ENCODE measurements at regions not wholly inside any gene's neighbourhood (a gene's known extent, or its start where the extent isn't known, plus 50 kb on each side); places are given as distances from the start of the nearest gene placed in this dataset.

DNA sequence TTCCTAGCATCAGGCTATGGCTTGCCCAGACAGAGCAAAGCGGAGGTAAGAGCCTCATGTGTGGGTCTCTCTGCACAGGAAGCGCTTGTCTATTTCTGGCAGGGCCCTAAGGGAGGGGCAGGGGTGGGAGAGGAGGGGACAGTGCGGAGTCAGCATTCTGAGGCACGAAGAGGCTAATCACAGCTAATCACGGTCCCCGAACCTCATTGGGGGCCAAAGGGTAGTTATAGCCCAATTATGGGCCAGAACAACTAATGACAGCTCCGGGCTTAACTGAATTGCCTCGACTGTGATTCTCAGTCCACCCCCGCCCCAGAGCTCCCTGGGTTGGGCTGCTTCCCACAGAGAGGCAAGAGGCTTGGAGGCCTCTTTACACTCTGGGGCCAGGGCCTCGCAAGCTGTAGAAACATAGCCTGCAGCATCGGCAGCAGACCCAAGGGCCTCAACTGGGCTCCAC, 72.7 kb upstream of the PRDM11 start:
- no peaks in the 10 kb centered on the region for H3F3A ChIP-seq (replicated peaks; ENCODE audit: insufficient read depth)
- CTCF ChIA-PET, result interaction anchor here (0.8 to 3.0 kb wide), 3 partner anchors 30 to 137 kb away, joined by 3 to 15 read pairs (median 6); no protein-coding TSS in a partner anchor
- H3K27ac ChIP-seq (ENCODE audit: low read depth in 2 of 2, low read length in 1 of 2), result no peak overlapping the region
- peaks cover 0 to 7% of the 10 kb centered on the region in 2 experiments; a peak in 2 of 4 replicates for H3K4me1 ChIP-seq (ENCODE audit: control insufficient read depth in 1 of 2, insufficient read depth in 2 of 2, low read depth in 1 of 2, low read length in 1 of 2)
- no peaks in the 10 kb centered on the region for H3K36me3 ChIP-seq (replicated peaks in 1 of 2; ENCODE audit: control insufficient read depth in 1 of 2, insufficient read depth in 2 of 2, low read length in 1 of 2)
- POLR2A ChIA-PET, result no interaction called here
- H3K27me3 ChIP-seq (ENCODE audit: insufficient read depth), result peaks cover 15% of the 10 kb centered on the region; the same call in 1 of the 2 replicates
- DNase-seq, result no peak
- no peaks in the 10 kb centered on the region for H3K9me3 ChIP-seq
- no peak overlapping the region for H3K4me3 ChIP-seq (ENCODE audit: low read depth in 2 of 2, low read length in 1 of 2)
- TF ChIP-seq, protein P1, sequence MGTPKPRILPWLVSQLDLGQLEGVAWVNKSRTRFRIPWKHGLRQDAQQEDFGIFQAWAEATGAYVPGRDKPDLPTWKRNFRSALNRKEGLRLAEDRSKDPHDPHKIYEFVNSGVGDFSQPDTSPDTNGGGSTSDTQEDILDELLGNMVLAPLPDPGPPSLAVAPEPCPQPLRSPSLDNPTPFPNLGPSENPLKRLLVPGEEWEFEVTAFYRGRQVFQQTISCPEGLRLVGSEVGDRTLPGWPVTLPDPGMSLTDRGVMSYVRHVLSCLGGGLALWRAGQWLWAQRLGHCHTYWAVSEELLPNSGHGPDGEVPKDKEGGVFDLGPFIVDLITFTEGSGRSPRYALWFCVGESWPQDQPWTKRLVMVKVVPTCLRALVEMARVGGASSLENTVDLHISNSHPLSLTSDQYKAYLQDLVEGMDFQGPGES (IDR thresholded peaks at IDR 0.05; ENCODE audit: low read depth, low read length), result no peak
- TF ChIP-seq YY1 (IDR thresholded peaks at IDR 0.05; ENCODE audit: low read depth) (no peak), MXI1 (IDR thresholded peaks at IDR 0.05; ENCODE audit: low read depth, low read length) (no peak), JUND (IDR thresholded peaks at IDR 0.05) (no peak), RAD21 (IDR thresholded peaks at IDR 0.05; ENCODE audit: low read length) (no peak), ELF1 (IDR thresholded peaks at IDR 0.05) (no peak), MEF2A (IDR thresholded peaks at IDR 0.05; ENCODE audit: borderline replicate concordance, low read depth) (no peak), GATA2 (CRISPR knock-in tag; IDR thresholded peaks at IDR 0.05) (no peak), TEAD4 (IDR thresholded peaks at IDR 0.05; ENCODE audit: borderline replicate concordance, insufficient read depth) (no peak)
- H3K9ac ChIP-seq, result no peak overlapping the region
- 77% methylated on average over 6 of the region's 11 CpGs for WGBS (ENCODE audit: low lambda C conversion rate)
- H4K20me1 ChIP-seq (ENCODE audit: insufficient read depth), result no peaks in the 10 kb centered on the region
- no peak overlapping the region for H3K4me2 ChIP-seq
- H3K9me2 ChIP-seq, result no peaks in the 10 kb centered on the region
- H3K79me2 ChIP-seq (ENCODE audit: insufficient read depth), result no peaks in the 10 kb centered on the region
- H2AFZ ChIP-seq (ENCODE audit: low read depth), result no peak overlapping the region

DNA sequence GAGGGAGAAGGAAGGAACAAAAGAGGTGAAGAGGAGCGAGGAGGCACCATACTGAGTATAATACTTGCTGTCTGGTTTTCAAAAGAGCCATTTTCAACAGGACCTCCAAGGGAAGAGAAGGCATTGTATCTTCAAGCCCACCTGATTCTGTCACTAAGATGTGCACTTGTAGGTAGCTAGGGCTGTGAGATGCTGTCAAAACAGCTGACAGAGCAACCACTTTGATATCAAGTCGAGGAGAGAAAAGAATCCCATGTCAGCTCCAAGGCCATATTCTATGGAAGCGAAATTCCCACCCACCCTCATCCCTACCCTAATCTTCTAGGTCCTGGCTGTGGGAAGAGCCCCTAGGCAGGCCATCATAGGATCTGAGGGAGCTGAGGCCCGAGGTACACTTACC, 70.9 kb upstream of the PRDM11 start:
- POLR2A ChIA-PET, result no interaction called here
- peaks cover 15% of the 10 kb centered on the region; the same call in 1 of the 2 replicates for H3K27me3 ChIP-seq (ENCODE audit: insufficient read depth)
- no peak overlapping the region for H3K27ac ChIP-seq (ENCODE audit: low read depth in 2 of 2, low read length in 1 of 2)
- H3K79me2 ChIP-seq (ENCODE audit: insufficient read depth), result no peaks in the 10 kb centered on the region
- no peaks in the 10 kb centered on the region for H3K36me3 ChIP-seq (replicated peaks in 1 of 2; ENCODE audit: control insufficient read depth in 1 of 2, insufficient read depth in 2 of 2, low read length in 1 of 2)
- H3K4me3 ChIP-seq (ENCODE audit: low read depth in 2 of 2, low read length in 1 of 2), result no peak overlapping the region
- no peaks in the 10 kb centered on the region for H4K20me1 ChIP-seq (ENCODE audit: insufficient read depth)
- no peak overlapping the region for H3K4me2 ChIP-seq
- CTCF ChIA-PET, result interaction anchor here (0.9 to 3.0 kb wide), 3 partner anchors 9 to 139 kb away, joined by 4 to 15 read pairs (median 4); no protein-coding TSS in a partner anchor
- H3K9me2 ChIP-seq, result no peaks in the 10 kb centered on the region
- WGBS (ENCODE audit: low lambda C conversion rate), result 30% methylated on average over 4 of the region's 4 CpGs
- no peak for TF ChIP-seq NFIC (IDR thresholded peaks at IDR 0.05; ENCODE audit: borderline replicate concordance)
- TF ChIP-seq, protein P2, sequence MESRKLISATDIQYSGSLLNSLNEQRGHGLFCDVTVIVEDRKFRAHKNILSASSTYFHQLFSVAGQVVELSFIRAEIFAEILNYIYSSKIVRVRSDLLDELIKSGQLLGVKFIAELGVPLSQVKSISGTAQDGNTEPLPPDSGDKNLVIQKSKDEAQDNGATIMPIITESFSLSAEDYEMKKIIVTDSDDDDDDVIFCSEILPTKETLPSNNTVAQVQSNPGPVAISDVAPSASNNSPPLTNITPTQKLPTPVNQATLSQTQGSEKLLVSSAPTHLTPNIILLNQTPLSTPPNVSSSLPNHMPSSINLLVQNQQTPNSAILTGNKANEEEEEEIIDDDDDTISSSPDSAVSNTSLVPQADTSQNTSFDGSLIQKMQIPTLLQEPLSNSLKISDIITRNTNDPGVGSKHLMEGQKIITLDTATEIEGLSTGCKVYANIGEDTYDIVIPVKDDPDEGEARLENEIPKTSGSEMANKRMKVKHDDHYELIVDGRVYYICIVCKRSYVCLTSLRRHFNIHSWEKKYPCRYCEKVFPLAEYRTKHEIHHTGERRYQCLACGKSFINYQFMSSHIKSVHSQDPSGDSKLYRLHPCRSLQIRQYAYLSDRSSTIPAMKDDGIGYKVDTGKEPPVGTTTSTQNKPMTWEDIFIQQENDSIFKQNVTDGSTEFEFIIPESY (IDR thresholded peaks at IDR 0.05; ENCODE audit: borderline replicate concordance, low read depth), result no peak
- TF ChIP-seq EZH2phosphoT487 (IDR thresholded peaks at IDR 0.05; ENCODE audit: borderline replicate concordance, low read depth), result no peak
- TF ChIP-seq TAF1 (IDR thresholded peaks at IDR 0.05; ENCODE audit: borderline replicate concordance, low read depth, low read length), result no peak
- TF ChIP-seq FOXJ3 (CRISPR knock-in tag; IDR thresholded peaks at IDR 0.05), result no peak
- no peak for TF ChIP-seq TCF12 (IDR thresholded peaks at IDR 0.05)
- H3F3A ChIP-seq (replicated peaks; ENCODE audit: insufficient read depth), result no peaks in the 10 kb centered on the region
- DNase-seq, result no peak
- peaks cover 3 to 24% of the 10 kb centered on the region in 2 experiments; a peak in 2 of 4 replicates for H3K4me1 ChIP-seq (ENCODE audit: control insufficient read depth in 1 of 2, insufficient read depth in 2 of 2, low read depth in 1 of 2, low read length in 1 of 2)
- no peak overlapping the region for H2AFZ ChIP-seq (ENCODE audit: low read depth)
- H3K9me3 ChIP-seq, result no peaks in the 10 kb centered on the region
- no peak overlapping the region for H3K9ac ChIP-seq

Data from SK-N-SH (cell line).